ENCODE measurements at regions not wholly inside any gene's neighbourhood (a gene's known extent, or its start where the extent isn't known, plus 50 kb on each side); places are given as distances from the start of the nearest gene placed in this dataset.
"Not testable (repeated sequence)": the region's sequence is repeated elsewhere in the genome, so short reads cannot be mapped to it uniquely, and the experiment has no call there.

- TF ChIP-seq JUND (IDR thresholded peaks at IDR 0.05; ENCODE audit: low read depth), result no peak
- no peak for DNase-seq (ENCODE audit: low read depth in 1 of 2, low spot score in 1 of 2)
- in situ Hi-C loops (cut with HindIII; ENCODE audit: low pct_unique_long_range_greater_than_20kb, low sequenced_read_pairs), result no loop called here
Measured at GRCh38 chr22:44625421-44625760, 76.6 kb upstream of the PRR5 start.

DNA sequence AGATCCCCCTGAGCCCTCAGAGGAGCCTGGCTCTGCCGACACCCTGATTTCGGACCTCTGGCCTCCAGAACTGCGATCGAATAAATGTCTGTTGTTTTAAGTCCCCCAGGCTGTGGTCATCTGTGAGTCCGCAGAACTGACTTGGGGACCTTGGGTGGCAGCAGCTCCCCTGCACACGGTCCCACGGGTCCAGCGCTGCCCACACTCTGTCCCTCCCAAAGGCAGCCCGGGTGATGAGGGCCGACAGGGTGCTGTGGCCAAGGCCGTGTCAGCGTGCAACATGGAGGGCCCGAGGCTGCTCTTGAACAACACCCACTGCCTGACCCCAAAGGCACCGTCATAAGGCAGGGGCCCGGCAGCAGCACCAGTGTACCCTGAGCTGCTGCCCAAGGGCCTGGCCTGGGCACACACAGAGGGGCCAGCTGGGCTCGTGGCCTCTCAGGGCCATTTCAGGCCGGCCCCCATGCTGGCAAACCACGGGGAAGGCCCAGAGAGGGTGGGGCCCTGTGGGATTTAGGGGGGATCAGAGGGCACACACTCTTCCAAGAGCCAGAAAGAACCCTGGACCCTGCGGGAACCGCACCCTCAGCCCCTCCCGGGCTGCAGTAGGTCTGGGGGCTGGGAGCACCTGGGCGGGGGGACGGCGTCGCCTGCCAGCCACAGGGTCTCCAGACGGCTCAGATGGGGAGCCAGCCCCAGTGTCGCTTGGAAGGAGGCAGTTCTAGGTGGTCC lies 77.1 kb upstream of the PRR5 start:
- no peak for TF ChIP-seq JUND (IDR thresholded peaks at IDR 0.05; ENCODE audit: low read depth)
- DNase-seq (ENCODE audit: low read depth in 1 of 2, low spot score in 1 of 2), result no peak
- in situ Hi-C loops (cut with HindIII; ENCODE audit: low pct_unique_long_range_greater_than_20kb, low sequenced_read_pairs), result no loop called here

DNA sequence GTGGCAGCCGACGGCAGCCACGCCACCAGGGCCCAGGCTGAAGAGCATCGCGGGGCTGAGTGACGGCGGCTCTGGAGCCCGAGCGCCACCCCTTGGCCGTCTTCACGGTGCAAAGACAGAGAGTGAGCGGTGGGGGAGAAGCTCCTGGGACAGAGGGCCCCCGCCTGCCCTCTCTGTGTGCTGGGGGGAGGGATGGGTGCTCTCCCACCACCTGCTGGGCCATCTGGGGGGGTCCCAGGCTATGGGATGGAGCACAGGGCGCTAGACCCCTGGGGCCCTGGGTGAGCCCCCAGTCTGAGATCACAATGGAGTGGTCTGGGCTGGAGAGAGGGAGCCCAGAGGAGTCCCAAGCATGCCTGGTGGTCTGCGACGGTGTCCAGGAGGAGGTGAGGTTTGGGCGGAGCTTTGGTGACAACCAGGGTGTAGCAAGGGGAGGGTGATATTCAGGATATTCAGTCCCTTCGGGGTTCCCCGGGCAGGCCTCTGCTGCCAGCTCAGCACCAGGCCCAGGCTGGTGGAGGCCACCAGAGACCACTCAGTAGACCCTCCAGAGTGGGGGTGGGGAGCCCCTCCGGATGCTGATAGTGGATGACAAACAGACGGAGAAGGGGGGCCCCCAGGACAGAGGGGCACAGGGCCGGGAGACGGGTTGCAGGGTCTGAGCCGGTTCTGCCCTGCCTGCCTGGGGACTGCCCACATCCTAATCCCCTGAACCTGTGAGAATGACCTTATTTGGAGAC lies 78.1 kb upstream of the PRR5 start:
- DNase-seq (ENCODE audit: low read depth in 1 of 2, low spot score in 1 of 2), result peak; percentile 16 to 45
- TF ChIP-seq JUND (IDR thresholded peaks at IDR 0.05; ENCODE audit: low read depth), result no peak
- in situ Hi-C loops (cut with HindIII; ENCODE audit: low pct_unique_long_range_greater_than_20kb, low sequenced_read_pairs), result no loop called here

DNA sequence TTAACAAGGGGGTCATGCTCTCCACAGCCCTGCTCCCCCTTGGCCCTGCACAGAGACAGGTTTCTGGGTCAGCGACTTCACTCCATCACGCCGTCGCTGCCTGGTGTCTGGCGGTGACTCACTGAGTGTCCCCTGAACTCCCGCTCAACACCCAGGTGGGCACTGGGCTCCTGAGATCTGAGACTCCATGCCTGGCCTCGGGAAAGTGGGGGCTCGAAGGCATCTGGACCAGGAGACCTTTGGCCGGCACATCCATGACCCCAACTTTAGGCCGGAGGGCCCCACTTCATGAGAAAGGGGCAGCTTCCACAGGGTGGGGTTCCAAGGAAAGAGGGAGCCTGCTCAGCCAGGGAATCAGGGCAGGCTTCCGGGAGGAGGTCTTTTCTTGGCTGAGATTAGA lies 79.3 kb upstream of the PRR5 start:
- in situ Hi-C loops (cut with HindIII; ENCODE audit: low pct_unique_long_range_greater_than_20kb, low sequenced_read_pairs), result no loop called here
- DNase-seq (ENCODE audit: low read depth in 1 of 2, low spot score in 1 of 2), result no peak
- no peak for TF ChIP-seq JUND (IDR thresholded peaks at IDR 0.05; ENCODE audit: low read depth)

- in situ Hi-C loops (cut with HindIII; ENCODE audit: low pct_unique_long_range_greater_than_20kb, low sequenced_read_pairs), result no loop called here
- TF ChIP-seq JUND (IDR thresholded peaks at IDR 0.05; ENCODE audit: low read depth), result no peak
- peak in 1 of 2 experiments; percentile 52 for DNase-seq (ENCODE audit: low read depth in 1 of 2, low spot score in 1 of 2)
Measured at GRCh38 chr22:44622147-44622427, 79.9 kb upstream of the PRR5 start.

DNA sequence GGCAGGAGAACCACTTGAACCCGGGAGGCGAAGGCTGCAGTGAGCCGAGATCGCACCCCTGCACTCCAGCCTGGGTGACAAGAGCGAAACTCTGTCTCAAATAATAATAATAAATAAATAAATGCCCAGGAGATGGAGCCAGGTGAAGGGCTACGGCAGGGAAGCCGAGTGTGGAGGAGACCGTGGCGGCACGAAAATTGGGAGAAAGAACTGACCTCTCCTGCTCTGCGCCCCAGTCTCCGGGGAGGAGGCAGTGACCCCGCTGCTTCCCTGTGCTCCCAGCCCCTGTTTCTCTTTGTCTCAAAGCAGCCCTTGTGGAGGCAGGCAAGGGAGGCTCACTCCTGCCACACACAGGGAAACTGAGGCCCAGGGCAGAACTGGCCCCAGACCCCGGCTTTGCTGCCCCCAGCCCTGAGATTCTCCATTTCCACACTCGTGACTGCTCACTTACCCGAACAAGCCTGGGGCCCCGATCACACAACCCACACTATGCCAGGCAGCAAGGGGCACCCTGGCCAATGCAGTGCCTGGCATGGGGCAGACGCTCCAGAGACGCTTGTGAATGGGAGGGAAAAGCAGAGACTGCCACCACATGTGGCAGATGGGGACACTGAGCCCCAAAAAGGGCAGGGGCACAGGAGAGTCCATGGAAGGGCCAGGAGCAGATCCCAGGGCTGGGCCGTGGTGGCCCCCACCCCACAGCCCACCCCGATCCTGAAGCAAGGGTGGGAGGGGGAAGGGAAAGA lies 80.4 kb upstream of the PRR5 start:
- no peak for DNase-seq (ENCODE audit: low read depth in 1 of 2, low spot score in 1 of 2)
- in situ Hi-C loops (cut with HindIII; ENCODE audit: low pct_unique_long_range_greater_than_20kb, low sequenced_read_pairs), result no loop called here
- no peak for TF ChIP-seq JUND (IDR thresholded peaks at IDR 0.05; ENCODE audit: low read depth)

GRCh38 chr22:44620841-44621257 lies 81.2 kb upstream of the PRR5 start:
- in situ Hi-C loops (cut with HindIII; ENCODE audit: low pct_unique_long_range_greater_than_20kb, low sequenced_read_pairs), result no loop called here
- TF ChIP-seq JUND (IDR thresholded peaks at IDR 0.05; ENCODE audit: low read depth), result no peak
- DNase-seq (ENCODE audit: low read depth in 1 of 2, low spot score in 1 of 2), result no peak

- in situ Hi-C loops (cut with HindIII; ENCODE audit: low pct_unique_long_range_greater_than_20kb, low sequenced_read_pairs), result no loop called here
- no peak for TF ChIP-seq JUND (IDR thresholded peaks at IDR 0.05; ENCODE audit: low read depth)
- peak in 1 of 2 experiments; percentile 45 for DNase-seq (ENCODE audit: low read depth in 1 of 2, low spot score in 1 of 2)
Measured at GRCh38 chr22:44620129-44620840, 81.7 kb upstream of the PRR5 start.

GRCh38 chr22:44619560-44620128 lies 82.4 kb upstream of the PRR5 start:
- DNase-seq (ENCODE audit: low read depth in 1 of 2, low spot score in 1 of 2); in situ Hi-C loops (cut with HindIII; ENCODE audit: low pct_unique_long_range_greater_than_20kb, low sequenced_read_pairs): not testable (repeated sequence)

GRCh38 chr22:44618910-44619309 lies 83.1 kb upstream of the PRR5 start:
- in situ Hi-C loops (cut with HindIII; ENCODE audit: low pct_unique_long_range_greater_than_20kb, low sequenced_read_pairs); DNase-seq (ENCODE audit: low read depth in 1 of 2, low spot score in 1 of 2): not testable (repeated sequence)

DNA sequence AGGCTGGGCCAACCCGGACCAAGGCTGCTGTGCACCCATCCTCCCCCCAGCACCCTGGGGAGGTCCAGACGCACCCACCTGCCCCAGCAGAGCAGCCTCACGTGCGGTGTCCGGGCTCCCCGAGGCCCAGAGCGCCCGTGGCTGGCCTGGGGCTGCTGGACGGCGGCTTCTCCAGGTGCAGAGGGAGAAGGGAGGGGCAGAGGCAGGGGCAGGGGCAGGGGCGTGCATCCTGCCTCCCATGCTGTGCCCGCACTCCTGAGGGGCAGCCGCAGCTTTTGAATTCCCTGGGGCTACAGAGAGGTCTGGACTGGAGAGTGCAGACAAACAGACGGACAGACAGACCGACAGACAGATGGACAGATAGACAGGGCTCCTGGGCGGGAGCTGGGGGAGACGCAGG lies 83.6 kb upstream of the PRR5 start:
- DNase-seq (ENCODE audit: low read depth in 1 of 2, low spot score in 1 of 2), result no peak

GRCh38 chr22:44617828-44618227 lies 84.2 kb upstream of the PRR5 start:
- in situ Hi-C loops (cut with HindIII; ENCODE audit: low pct_unique_long_range_greater_than_20kb, low sequenced_read_pairs), result no loop called here
- no peak for DNase-seq (ENCODE audit: low read depth in 1 of 2, low spot score in 1 of 2)
- TF ChIP-seq JUND (IDR thresholded peaks at IDR 0.05; ENCODE audit: low read depth), result no peak

More for the DNA sequence above, 83.6 kb upstream of the PRR5 start:
- in situ Hi-C loops (cut with HindIII; ENCODE audit: low pct_unique_long_range_greater_than_20kb, low sequenced_read_pairs), result no loop called here
- no peak for TF ChIP-seq JUND (IDR thresholded peaks at IDR 0.05; ENCODE audit: low read depth)
